TTC549 (cell line): ENCODE measurements at regions not wholly inside any gene's neighbourhood (a gene's known extent, or its start where the extent isn't known, plus 50 kb on each side); places are given as distances from the start of the nearest gene placed in this dataset.

Experiments used
- FAIRE-seq: peaks from 2 replicates; lab custom pipeline; 2012; peaks lifted over from hg19 to GRCh38; lab: Jason Lieb, UNC

DNA sequence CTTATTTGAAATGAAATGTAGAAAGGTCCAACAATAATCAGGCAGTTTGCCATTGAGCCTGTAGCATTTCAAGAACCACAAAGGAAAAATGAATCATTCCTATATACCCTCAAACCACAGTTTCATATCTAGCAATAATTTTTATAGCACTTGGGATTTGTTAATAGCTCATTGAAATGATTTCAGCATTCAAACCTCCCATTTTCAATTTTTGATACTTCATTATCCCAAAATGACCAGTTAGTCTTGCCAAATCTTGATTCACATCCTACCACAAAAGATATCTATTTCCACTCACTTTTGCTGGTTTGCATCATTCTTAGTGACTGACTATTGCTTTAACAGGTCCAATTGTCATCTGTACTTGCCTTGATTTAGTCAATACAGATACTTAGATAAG lies 790.1 kb downstream of the TLE1 start:
- FAIRE-seq: no peak

GRCh38 chr9:80893190-80893589 lies 796.2 kb downstream of the TLE1 start:
- no peak for FAIRE-seq

- FAIRE-seq: no peak
Observed at GRCh38 chr9:80892703-80893102, 796.6 kb downstream of the TLE1 start.

GRCh38 chr9:80890124-80890523 lies 799.2 kb downstream of the TLE1 start:
- no peak for FAIRE-seq

DNA sequence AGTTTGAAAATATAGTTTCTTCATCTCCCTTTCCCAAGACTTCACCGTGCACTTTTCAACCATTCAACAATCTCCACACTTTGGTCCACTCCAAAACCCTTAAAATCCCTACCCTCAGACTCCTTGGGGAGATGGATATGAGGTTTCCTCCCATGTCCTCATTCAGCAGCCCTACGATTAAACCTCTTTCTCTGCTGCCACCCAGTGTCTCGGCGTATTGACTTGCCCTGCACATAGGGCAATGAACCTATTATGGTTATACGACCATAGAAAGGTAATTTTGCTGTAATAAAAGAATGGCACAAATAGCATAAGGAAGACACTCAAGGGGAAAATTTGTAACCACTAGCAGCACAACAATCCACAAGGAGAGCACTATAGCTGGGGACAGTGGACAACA lies 803.5 kb downstream of the TLE1 start:
- no peak for FAIRE-seq

- no peak for FAIRE-seq
Observed at GRCh38 chr9:80883826-80884579, 805.3 kb downstream of the TLE1 start.

GRCh38 chr9:80883426-80883825 lies 805.9 kb downstream of the TLE1 start:
- no peak for FAIRE-seq

- FAIRE-seq: no peak
Observed at GRCh38 chr9:80881940-80882339, 807.4 kb downstream of the TLE1 start.

DNA sequence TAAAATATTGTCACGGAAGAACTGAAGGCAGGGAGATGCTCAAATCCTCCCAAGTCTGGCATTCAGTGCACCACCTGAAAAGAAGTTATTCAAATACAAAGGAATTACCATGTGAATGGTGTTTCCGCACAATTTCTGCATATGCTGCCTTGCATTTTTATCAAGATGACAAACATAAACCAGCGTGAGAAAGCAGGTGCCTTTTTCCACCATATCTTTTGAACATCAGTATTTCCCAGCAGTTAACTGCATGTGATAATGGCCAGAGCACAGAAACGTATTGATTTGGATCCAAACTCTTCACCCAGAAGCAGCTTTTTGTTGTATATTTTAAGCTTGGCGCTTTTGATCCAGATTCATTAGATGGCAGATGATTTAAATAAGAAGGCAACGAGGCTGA lies 808.0 kb downstream of the TLE1 start:
- FAIRE-seq: no peak

DNA sequence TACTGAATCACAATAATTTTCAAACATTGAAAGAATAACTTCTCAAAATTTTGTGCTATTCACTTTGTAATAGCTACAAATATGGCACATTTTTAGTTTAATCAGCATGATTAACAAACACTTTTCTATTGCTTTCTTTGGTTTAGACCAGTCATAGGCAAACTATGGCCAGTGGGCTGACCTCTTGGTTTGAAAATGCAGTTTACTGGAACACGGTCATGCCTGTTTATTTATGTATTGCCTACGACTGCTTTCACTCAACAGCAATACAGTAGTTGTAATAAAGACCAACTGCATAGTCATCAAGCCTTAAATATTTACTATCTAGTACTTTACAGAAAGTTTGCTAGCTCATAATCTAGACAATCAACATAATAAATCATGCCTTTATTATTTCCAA lies 810.8 kb downstream of the TLE1 start:
- FAIRE-seq: no peak

DNA sequence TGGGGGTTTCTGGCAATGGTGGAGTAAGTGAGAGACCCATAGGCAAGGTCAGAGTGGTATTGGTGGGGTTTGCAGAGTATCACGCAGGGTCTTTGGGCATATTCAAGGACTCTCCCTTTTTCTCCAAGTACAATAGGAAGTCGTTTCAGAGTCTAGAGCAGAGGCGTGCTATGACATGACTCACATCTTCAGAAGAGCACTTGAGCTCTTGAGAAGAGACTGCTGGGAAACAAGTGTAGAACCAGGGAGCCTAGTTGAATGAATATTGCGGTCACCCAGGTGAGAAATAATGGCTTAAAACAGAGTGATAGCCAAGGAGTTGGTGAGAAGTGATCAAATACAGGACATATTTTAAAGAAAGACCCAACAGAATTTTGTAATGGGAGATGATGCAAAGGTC lies 813.4 kb downstream of the TLE1 start:
- FAIRE-seq: no peak

DNA sequence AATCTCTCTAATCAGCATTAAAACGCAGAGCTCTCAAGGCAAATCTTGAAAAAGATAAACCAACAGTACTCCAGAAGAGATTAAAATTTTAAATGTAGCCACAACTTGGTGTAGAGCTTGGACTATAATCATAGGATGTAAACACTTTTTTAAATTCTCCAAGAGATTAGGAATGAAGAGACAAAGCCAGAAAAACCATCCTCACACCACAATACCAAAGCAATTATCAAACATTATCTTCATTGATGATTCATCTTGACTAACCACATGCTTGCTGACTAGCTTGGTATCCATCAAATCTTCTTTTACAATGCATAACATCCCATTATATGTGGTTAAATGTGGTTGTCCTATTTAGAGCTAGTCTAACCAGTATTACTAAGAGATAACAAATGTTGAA lies 815.1 kb downstream of the TLE1 start:
- no peak for FAIRE-seq

DNA sequence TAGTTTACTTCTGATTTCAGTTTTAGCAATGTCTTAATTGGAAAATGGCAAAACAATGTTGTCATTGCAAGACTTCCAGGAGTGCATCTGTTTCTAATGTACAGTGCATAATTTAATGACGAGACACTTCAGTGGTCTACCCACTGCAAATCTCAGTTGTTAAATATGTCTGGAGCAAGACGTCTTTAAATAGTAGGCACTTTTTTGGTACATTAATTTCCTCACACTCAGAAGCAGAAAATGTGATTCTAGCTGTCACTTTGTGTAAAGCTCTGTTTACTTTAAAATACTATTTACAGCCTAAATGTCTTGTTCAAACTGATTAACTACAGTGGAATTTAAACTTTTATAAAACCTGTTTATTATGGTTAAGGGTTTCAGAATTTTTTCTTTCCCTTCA lies 815.5 kb downstream of the TLE1 start:
- FAIRE-seq: no peak

- no peak for FAIRE-seq
Observed at GRCh38 chr9:80871596-80871995, 817.8 kb downstream of the TLE1 start.

GRCh38 chr9:80867731-80868130 lies 821.6 kb downstream of the TLE1 start:
- FAIRE-seq: no peak

DNA sequence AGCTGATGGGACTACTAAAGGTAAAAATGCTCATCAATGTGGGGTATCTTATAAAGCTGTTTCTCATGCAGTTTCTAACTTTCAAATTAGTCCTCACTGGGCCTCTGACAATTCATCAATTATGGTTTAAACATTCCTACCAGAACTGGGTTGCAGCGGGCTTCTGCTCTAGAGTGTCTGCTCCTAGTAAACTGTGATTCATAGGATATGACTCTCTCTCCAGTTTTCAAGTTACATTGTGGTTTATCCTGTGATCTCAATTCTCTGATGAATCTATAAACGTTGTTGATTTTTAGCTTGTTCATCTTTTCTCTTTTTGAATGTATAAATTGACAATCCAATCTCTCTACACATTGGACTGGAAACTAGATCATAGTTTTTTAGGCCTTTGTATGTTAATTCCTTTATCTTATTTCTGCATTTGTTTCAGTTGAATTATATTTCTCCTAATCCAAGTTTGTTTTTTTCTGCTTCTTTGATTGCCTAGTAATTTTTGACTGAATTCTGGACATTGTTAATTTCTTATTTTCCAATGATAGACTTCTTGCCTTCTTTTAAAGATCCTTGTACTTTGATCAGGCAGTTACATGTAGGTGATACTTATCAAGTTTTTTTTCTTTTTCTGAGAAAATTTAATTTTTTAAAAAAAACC lies 822.6 kb downstream of the TLE1 start:
- FAIRE-seq: no peak

DNA sequence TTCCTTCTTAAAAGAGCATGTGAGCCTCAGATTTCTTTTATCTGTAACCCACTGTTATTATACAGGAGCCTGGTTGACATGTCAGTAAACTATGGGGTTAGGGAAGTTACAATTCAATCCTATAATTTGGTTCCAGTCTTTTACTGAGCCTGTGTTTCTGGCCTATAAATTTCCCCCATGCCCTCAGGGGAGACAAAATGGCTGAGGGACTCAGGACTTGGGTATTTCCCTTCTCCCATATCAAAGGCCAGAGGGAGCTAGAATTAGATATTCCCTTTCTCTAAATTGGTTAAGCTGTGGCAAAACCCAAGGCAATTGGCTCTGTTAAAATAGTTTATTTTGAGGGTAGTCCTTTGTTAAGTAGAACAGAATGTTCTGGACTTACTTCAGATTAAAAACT lies 823.2 kb downstream of the TLE1 start:
- FAIRE-seq: no peak

DNA sequence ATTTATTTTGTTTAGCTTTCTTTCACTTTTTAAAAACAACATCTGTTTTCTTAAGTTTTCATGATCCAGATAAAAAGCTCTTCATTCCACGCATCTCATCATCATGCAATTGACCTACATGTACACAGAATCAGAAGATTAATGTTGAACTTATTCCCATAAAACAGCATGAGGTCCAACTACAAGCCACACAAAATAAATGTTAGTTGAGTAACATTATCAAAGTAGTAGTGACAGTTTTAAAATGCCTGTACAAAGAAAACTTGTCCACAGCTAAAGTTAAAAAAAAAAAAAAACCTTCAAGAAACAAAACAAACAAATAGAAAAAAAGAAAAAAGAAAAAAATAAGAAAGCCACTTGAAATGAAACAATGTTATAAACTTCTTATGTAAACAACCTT lies 846.3 kb downstream of the TLE1 start:
- FAIRE-seq: no peak

DNA sequence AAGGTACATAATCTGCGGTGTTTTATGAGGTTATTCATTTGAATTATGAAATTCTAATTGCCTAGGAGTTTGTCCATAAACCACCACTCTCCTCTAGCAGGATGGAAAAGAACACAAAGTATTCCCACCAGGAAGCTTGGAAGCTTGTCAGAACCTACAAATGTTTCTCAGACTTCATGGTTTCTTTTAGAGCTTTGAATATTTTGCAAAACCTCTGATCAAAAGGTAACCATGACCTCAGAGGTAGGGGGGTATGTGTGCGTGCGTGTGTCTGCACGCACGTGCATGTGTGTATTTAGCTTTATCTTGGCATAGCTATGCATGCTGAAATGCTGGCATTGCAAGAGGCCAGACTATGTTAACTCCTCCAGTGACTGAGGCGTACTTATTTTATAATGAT lies 847.0 kb downstream of the TLE1 start:
- no peak for FAIRE-seq

DNA sequence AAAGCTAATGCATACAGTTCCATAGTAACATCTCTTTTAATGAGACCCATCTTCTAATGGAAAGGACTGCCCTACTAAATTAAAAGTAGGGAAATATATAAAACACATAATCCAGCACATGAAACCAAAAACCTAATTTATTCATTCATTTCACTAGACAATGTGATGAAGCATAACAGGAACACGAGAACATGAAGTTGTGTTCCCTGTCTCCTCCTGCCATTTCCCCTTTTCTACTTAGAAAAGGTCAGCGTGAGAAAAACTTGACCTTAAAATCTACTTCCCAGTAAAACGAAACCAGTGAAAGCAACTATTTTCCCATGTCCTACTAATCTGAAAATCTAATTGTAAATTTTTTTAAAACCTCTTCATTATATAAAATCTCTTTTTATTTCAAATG lies 847.5 kb downstream of the TLE1 start:
- no peak for FAIRE-seq

DNA sequence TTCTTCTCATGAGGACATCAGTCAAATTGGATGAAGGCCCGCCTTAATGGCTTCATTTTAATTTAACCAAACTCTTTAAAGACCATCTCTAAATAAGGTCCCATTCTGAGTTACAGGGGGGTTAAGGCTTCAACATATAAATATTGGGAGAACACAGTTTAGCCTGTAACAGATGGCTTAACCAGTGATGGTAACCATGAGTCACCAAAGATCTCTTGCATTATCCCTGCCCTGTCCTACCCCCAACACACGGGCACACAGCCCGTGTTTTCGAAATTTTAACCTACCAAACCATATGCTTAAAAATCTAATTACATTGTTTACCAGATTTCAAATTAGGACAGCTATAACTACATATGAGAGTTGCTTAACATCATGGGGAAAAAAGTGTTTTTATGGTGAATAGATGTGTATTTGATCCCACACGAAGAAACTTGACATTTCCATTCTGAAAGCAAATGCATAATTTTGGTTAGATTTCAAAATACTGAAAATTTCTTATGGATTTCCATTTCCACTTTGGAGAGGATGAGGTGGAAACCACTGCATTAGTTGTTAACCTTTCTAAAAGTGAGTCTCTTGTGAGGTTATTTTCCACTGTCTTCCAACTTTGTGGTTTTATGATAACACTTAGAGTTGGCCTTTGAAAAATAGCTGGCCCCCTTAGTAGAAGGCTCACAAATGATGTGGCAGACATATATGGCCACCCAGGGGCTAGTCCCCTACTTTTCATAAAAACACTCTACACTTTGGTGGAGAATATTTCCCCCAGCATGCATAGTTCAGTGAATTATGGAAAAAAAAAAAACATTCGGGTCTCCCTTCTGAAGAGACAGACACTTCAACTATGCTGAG lies 849.3 kb downstream of the TLE1 start:
- no peak for FAIRE-seq

DNA sequence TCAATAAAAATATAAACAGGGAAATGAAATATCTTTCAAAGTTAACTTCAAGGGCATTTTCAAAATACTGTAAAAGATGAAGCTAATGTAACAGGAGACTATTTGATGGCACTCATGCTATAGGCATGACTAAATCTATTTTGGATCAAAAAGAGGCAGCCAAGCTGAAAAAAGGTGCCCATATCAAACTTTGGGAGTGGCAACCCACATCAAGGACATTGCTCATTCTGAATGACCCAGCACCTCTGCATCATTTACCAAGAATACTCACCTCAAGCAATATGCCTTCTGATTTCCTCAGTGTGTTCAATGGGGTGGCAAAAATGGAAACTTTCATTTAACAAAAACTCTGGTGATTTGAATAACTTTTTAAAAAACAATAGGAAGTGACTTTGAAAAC lies 853.3 kb downstream of the TLE1 start:
- FAIRE-seq: no peak

DNA sequence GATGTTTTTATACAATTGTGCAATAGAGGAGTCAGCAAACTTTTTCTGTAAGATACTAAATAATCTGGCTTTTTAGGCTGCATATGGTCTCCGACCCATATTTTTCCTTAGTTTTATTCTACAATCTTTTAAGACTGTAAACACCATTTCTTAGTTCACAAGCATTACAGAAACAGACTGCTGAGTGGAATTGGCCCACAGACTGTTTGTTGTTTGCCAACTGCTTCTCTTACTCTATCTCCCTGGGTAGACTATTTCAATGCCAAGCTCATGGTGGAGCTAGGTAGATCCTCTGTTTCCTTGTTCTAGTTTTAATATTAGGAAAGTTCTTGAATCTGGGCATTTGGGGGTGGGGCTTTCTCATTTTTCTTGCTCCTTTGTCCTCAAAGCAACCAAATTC lies 857.6 kb downstream of the TLE1 start:
- no peak for FAIRE-seq
